NB4 (cell line): ENCODE measurements at regions not wholly inside any gene's neighbourhood (a gene's known extent, or its start where the extent isn't known, plus 50 kb on each side); places are given as distances from the start of the nearest gene placed in this dataset.

Experiments used
- DNase-seq: peaks from one replicate; pipeline ENCODE4 v3.0.0; 2010; ENCODE audit warnings: low read depth
- H3K4me3 ChIP-seq: one replicate; pipeline ENCODE4 v1.5.1; 2011; ENCODE audit warnings: mild to moderate bottlenecking, low read depth, low read length, moderate library complexity
- MAX ChIP-seq: IDR thresholded peaks from 2 replicates; pipeline ENCODE4 v1.6.1; 2011; ENCODE audit warnings: low read depth, low read length
- MYC ChIP-seq: IDR thresholded peaks from 2 replicates; pipeline ENCODE4 v1.6.1; 2011; ENCODE audit warnings: low read depth, low read length
- POLR2A ChIP-seq: IDR thresholded peaks from 2 replicates; pipeline ENCODE4 v1.6.1; 2011; ENCODE audit warnings: mild to moderate bottlenecking; ENCODE audit not compliant: insufficient read length; ENCODE audit errors: extremely low read depth
- TF ChIP-seq, protein P1 (sequence below): IDR thresholded peaks from one replicate; pipeline ENCODE4 v1.5.1; 2012; ENCODE audit warnings: low read depth, low read length

GRCh38 chr2:175571078-175571653 is 389.7 kb upstream of the ATP5MC3 start:
- TF ChIP-seq, protein P1, sequence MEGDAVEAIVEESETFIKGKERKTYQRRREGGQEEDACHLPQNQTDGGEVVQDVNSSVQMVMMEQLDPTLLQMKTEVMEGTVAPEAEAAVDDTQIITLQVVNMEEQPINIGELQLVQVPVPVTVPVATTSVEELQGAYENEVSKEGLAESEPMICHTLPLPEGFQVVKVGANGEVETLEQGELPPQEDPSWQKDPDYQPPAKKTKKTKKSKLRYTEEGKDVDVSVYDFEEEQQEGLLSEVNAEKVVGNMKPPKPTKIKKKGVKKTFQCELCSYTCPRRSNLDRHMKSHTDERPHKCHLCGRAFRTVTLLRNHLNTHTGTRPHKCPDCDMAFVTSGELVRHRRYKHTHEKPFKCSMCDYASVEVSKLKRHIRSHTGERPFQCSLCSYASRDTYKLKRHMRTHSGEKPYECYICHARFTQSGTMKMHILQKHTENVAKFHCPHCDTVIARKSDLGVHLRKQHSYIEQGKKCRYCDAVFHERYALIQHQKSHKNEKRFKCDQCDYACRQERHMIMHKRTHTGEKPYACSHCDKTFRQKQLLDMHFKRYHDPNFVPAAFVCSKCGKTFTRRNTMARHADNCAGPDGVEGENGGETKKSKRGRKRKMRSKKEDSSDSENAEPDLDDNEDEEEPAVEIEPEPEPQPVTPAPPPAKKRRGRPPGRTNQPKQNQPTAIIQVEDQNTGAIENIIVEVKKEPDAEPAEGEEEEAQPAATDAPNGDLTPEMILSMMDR, result no peak
- no peak for TF ChIP-seq POLR2A
- TF ChIP-seq MAX, result no peak
- no peak for TF ChIP-seq MYC
- DNase-seq, result no peak
- H3K4me3 ChIP-seq, result no peak overlapping the region

DNA sequence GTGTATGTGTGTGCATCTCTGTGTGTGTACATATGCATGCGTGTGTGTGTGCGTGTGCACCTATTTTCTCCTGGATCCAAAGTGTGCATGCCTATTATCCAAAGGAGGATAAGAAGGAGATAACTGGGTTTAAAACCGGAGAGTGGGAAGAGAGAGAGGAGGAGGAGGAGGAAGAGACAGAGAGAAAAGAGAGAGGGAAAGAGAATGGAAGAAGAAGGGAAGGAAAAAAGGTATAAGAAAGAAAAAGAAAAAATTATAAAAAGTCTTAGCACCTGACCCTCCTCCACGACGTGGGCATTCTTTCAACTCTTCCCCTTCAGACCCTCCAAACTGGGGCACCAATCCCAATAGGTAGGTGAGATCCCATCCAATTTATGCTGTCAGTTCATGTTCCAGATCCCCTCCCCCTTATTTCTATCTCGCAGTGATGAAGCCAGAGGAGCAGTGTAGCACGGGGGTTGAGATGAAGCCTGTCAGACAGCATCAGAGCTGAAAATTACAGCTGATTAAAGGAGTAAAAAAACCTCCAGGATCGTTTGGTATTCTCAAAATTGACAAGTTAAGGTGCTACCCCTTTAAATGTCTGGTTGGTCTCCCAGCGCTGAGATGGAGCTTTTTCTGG is 386.7 kb upstream of the ATP5MC3 start:
- TF ChIP-seq MYC, result no peak
- no peak for TF ChIP-seq POLR2A
- TF ChIP-seq MAX, result no peak
- TF ChIP-seq, protein P1, result no peak
- H3K4me3 ChIP-seq, result no peak overlapping the region

GRCh38 chr2:175567435-175568061 is 386.0 kb upstream of the ATP5MC3 start:
- no peak overlapping the region for H3K4me3 ChIP-seq
- DNase-seq, result no peak
- TF ChIP-seq MYC (no peak), POLR2A (no peak), MAX (no peak)
- TF ChIP-seq, protein P1, result no peak

More for the DNA sequence above, 386.7 kb upstream of the ATP5MC3 start:
- DNase-seq, result no peak

DNA sequence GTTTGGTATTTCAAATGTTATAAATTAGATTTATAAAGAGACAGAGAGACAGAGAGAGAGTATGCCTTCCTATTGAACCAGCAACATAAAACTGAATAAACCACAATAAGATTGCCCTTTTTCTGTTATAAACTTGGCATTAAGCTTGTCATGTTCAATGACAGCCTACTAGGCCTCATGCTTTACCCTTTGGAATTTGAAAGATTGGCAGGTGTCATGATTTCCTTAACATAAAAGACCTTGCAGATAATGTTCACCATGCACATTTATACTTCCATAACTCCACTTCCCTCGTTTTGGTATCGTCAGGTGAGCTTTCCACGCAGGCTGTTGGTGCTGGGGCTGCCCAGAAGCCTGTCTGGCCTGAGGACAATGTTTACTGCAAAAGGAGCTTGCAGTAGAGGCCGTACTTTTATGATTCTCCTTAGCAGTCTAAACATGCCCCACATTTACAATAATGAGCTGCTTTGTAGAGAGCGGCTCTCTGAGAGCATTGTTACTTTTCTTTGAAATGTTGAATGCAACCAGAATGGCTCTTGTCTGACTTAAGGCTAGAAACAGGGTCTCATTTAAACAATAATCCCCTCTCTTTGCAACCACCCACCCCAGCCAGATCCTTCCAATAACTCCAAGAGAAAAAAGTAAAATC is 379.1 kb upstream of the ATP5MC3 start:
- no peak overlapping the region for H3K4me3 ChIP-seq
- TF ChIP-seq MYC (no peak), MAX (no peak)
- DNase-seq, result no peak

DNA sequence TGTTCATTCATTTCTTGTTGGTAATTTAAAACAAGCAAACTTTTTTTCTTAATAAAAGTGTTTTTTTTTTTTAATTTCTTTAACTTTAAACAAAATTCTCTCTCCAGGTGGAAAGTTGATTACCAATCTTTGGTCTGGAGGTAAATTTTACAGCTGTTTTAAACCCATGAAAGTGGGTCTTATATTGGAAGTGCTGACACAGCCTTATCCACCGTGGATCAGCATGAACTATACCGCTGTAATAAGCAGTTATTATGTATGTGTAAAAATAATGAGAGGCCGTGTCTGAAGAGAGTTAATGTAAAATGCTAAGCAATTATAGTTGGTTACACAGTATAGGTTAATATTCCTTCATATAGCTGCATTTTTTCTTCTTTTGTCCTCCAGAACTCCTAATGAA is 378.1 kb upstream of the ATP5MC3 start:
- TF ChIP-seq, protein P1, result no peak
- TF ChIP-seq MYC, result no peak
- no peak for TF ChIP-seq POLR2A
- no peak for TF ChIP-seq MAX
- no peak for DNase-seq
- no peak overlapping the region for H3K4me3 ChIP-seq
